DND-41 (cell line): ENCODE measurements at regions not wholly inside any gene's neighbourhood (a gene's known extent, or its start where the extent isn't known, plus 50 kb on each side); places are given as distances from the start of the nearest gene placed in this dataset.
"Not testable (repeated sequence)": the region's sequence is repeated elsewhere in the genome, so short reads cannot be mapped to it uniquely, and the experiment has no call there.

ENCODE experiments used
- ATAC-seq: fragments of 200-7000 bp; cut with Tn5 transposase; 3 replicates; pipeline ENCODE4 v1.9.1; 2021; ENCODE audit warnings: low read depth; ENCODE audit not compliant: insufficient read depth
- DNase-seq: peaks from one replicate; pipeline ENCODE4 v3.0.0-alpha.2; 2020
- H2AFZ ChIP-seq: 2 replicates; pipeline ENCODE4 v1.6.0; 2012; ENCODE audit warnings: low read depth, low read length
- H3K27ac ChIP-seq: 2 replicates; pipeline ENCODE4 v1.5.1; 2012; ENCODE audit warnings: low read length, inconsistent platforms
- H3K27me3 ChIP-seq: fragments of 200-600 bp; sonication (generic); 2 replicates; pipeline ENCODE4 v1.6.0; 2012; ENCODE audit warnings: low read length, mild to moderate bottlenecking, inconsistent platforms; ENCODE audit not compliant: insufficient read depth, poor library complexity
- H3K36me3 ChIP-seq: 2 replicates; pipeline ENCODE4 v1.5.1; 2012; ENCODE audit warnings: low read length, inconsistent platforms; ENCODE audit not compliant: insufficient read depth
- H3K4me1 ChIP-seq: 2 replicates; pipeline ENCODE4 v1.5.1; 2012; ENCODE audit warnings: mild to moderate bottlenecking, low read length; ENCODE audit not compliant: insufficient read depth
- H3K4me2 ChIP-seq: 2 replicates; pipeline ENCODE4 v1.6.0; 2012; ENCODE audit warnings: mild to moderate bottlenecking, moderate library complexity, low read length, inconsistent platforms; ENCODE audit not compliant: insufficient read depth
- H3K4me3 ChIP-seq, 2 experiments: fragments of 200-600 bp in 1 of 2; shearing (Covaris generic) in 1 of 2; 2 replicates each; pipeline ENCODE4 v1.5.1; 2012 to 2016; ENCODE audit warnings: inconsistent platforms in 2 of 2, low read length in 2 of 2, mild to moderate bottlenecking in 2 of 2, low read depth in 1 of 2, moderate library complexity in 1 of 2
- H3K79me2 ChIP-seq: 2 replicates; pipeline ENCODE4 v1.6.0; 2012; ENCODE audit warnings: low read length, inconsistent platforms; ENCODE audit not compliant: insufficient read depth
- H3K9ac ChIP-seq: 2 replicates; pipeline ENCODE4 v1.6.0; 2012; ENCODE audit warnings: low read depth, mild to moderate bottlenecking, inconsistent platforms, low read length, moderate library complexity
- H3K9me3 ChIP-seq: 2 replicates; pipeline ENCODE4 v1.5.1; 2012; ENCODE audit warnings: low read length, moderate library complexity, mild to moderate bottlenecking, inconsistent platforms; ENCODE audit not compliant: insufficient read depth, severe bottlenecking
- H4K20me1 ChIP-seq: 2 replicates; pipeline ENCODE4 v1.6.0; 2012; ENCODE audit warnings: low read length; ENCODE audit not compliant: insufficient read depth
- EZH2 ChIP-seq: IDR thresholded peaks from 3 replicates; pipeline ENCODE4 v1.6.1; 2012; ENCODE audit warnings: borderline replicate concordance, low read depth, mild to moderate bottlenecking, moderate library complexity, low read length, inconsistent platforms; ENCODE audit not compliant: severe bottlenecking
- TF ChIP-seq, protein P1 (sequence below): IDR thresholded peaks from 2 replicates; pipeline ENCODE4 v1.5.1; 2012; ENCODE audit warnings: borderline replicate concordance, low read length, moderate library complexity, mild to moderate bottlenecking; ENCODE audit not compliant: poor library complexity, severe bottlenecking; ENCODE audit errors: extremely low read depth

DNA sequence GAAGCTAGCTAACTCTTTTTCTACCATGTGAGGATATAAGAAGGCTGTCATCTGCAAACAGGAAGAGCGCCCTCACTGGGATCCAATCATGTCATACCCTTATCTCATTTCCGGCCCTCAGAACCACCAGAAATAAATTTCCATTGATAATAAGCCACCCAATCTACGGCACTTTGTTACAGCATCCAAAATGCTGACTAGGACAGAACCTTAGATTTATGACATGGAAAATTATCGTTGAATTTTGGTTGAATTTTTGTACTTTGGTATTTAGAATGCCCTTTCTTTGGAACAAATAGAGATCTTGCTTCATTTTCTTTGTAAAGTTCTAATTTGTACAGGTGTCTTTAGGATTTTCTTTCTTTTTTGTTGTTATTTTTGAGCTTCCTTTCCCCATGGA, 53.3 kb upstream of the CYLC2 start:
- no peak for TF ChIP-seq EZH2
- TF ChIP-seq, protein P1, sequence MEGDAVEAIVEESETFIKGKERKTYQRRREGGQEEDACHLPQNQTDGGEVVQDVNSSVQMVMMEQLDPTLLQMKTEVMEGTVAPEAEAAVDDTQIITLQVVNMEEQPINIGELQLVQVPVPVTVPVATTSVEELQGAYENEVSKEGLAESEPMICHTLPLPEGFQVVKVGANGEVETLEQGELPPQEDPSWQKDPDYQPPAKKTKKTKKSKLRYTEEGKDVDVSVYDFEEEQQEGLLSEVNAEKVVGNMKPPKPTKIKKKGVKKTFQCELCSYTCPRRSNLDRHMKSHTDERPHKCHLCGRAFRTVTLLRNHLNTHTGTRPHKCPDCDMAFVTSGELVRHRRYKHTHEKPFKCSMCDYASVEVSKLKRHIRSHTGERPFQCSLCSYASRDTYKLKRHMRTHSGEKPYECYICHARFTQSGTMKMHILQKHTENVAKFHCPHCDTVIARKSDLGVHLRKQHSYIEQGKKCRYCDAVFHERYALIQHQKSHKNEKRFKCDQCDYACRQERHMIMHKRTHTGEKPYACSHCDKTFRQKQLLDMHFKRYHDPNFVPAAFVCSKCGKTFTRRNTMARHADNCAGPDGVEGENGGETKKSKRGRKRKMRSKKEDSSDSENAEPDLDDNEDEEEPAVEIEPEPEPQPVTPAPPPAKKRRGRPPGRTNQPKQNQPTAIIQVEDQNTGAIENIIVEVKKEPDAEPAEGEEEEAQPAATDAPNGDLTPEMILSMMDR: no peak
- Histone ChIP-seq H3K9me3 (no peaks in the 10 kb centered on the region), H3K4me3 (no peak overlapping the region), H3K27me3 (no peaks in the 10 kb centered on the region), H3K4me1 (no peaks in the 10 kb centered on the region), H3K36me3 (no peaks in the 10 kb centered on the region), H2AFZ (no peak overlapping the region), H4K20me1 (no peaks in the 10 kb centered on the region), H3K27ac (no peak overlapping the region), H3K79me2 (no peaks in the 10 kb centered on the region), H3K4me2 (no peak overlapping the region), H3K9ac (no peak overlapping the region)
- no peak for DNase-seq
- no peak for ATAC-seq

DNA sequence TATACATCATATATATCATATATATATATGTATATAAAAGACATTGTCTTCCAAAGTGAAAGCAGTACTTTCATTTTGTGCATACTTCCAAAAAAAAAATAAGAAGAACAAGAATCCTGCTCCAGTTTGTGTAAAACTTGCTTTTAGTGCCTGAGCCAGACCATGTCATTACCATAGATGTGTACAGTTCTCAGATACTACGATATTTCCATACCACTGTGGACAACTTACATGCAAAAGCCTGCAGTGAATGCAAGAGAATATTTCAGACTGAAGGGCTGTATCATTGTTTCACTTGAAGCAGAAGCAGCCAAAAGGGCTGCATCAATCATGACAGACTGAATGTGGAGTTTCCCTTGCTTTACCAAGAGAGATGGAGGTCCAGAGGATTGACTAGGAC, 72.6 kb upstream of the CYLC2 start:
- H3K9me3 ChIP-seq: no peaks in the 10 kb centered on the region
- no peaks in the 10 kb centered on the region for H3K36me3 ChIP-seq
- H3K4me2 ChIP-seq: no peak overlapping the region
- no peak overlapping the region for H3K27ac ChIP-seq
- H3K4me3 ChIP-seq: no peak overlapping the region
- H4K20me1 ChIP-seq: no peaks in the 10 kb centered on the region
- H2AFZ ChIP-seq: no peak overlapping the region
- no peaks in the 10 kb centered on the region for H3K27me3 ChIP-seq
- ATAC-seq (no peak), DNase-seq (no peak)
- no peak overlapping the region for H3K9ac ChIP-seq
- TF ChIP-seq EZH2: no peak
- TF ChIP-seq, protein P1: no peak
- no peaks in the 10 kb centered on the region for H3K4me1 ChIP-seq
- no peaks in the 10 kb centered on the region for H3K79me2 ChIP-seq

DNA sequence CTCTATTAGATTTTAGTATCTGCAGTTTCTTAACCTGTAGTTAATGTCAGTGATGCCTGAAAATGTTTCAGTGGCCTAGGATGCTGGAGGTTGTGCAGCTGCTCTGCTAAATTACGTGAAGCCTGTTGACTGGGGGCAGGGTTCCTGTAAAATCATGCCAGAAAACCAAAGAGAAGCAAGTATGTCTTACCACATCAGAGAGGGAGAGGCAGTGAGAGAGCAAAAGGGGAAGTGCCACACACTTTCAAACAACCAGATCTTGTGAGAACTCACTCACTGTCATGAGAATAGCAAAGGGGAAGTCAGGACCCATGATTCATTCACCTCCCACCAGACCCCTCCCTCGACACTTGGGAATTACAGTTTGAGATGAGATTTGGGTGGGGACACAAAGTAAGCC, 83.9 kb upstream of the CYLC2 start:
- no peak for ATAC-seq
- Histone ChIP-seq H3K4me2 (no peak overlapping the region), H4K20me1 (no peaks in the 10 kb centered on the region), H3K79me2 (no peaks in the 10 kb centered on the region), H3K36me3 (no peaks in the 10 kb centered on the region), H3K9ac (no peak overlapping the region), H3K4me1 (no peaks in the 10 kb centered on the region), H3K4me3 (no peak overlapping the region), H3K27ac (no peak overlapping the region), H3K27me3 (no peaks in the 10 kb centered on the region), H2AFZ (no peak overlapping the region), H3K9me3 (no peaks in the 10 kb centered on the region)
- TF ChIP-seq EZH2: no peak
- no peak for DNase-seq

DNA sequence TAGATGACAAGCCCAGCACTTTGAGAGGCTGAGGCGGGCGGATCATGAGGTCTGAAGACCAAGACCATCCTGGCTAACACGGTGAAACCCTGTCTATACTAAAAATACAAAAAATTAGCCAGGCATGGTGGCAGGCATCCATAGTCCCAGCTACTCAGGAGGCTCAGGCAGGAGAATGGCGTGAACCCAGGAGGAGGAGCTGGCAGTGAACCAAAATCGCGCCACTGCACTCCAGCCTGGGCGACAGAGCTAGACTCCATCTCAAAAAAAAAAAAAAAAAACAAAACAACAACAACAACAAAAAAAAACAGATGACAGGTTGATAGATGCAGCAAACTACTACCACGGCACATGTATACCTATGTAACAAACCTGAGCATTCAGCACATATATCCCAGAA, 89.3 kb upstream of the CYLC2 start:
- not testable (repeated sequence) for H3K79me2 ChIP-seq, H3K27me3 ChIP-seq, H3K36me3 ChIP-seq, H4K20me1 ChIP-seq, H2AFZ ChIP-seq, H3K4me1 ChIP-seq, ATAC-seq, H3K9ac ChIP-seq, H3K27ac ChIP-seq, H3K9me3 ChIP-seq, DNase-seq, H3K4me2 ChIP-seq, H3K4me3 ChIP-seq
